ENCODE measurements at regions not wholly inside any gene's neighbourhood (a gene's known extent, or its start where the extent isn't known, plus 50 kb on each side); places are given as distances from the start of the nearest gene placed in this dataset.

DNA sequence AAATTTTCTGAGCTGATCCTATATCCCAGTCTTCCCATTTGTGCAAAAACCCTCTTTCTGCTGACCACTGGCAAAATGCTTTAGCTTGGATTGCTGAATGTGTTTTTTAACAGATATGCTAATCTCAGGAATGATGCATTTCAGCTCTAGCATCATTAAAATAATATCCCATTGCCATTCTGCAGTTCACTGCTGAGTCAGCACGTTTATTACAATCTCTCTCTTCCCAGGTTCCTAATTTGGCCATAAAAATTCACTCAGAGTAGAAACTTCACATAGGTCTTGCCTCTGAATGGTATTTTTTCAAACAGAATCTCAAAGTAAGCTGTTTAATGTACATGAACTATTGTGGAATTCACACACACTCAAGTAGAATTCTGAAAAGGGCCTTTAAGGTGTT, 509.6 kb upstream of the SUCLG2 start:
- TF ChIP-seq TP53 (CRISPR knock-in tag; IDR thresholded peaks at IDR 0.05) (no peak), BHLHE40 (IDR thresholded peaks at IDR 0.05; ENCODE audit: low read depth, low read length) (no peak), JUN (IDR thresholded peaks at IDR 0.05) (no peak), HOXA7 (CRISPR knock-in tag; IDR thresholded peaks at IDR 0.05) (no peak), POLR2A (IDR thresholded peaks at IDR 0.05; ENCODE audit: low read length) (no peak), SMC3 (IDR thresholded peaks at IDR 0.05) (no peak), CHD2 (IDR thresholded peaks at IDR 0.05; ENCODE audit: low read length, partially characterized antibody) (no peak), PHF8 (IDR thresholded peaks at IDR 0.05; ENCODE audit: borderline replicate concordance, low read depth) (no peak), MYC (IDR thresholded peaks at IDR 0.05; ENCODE audit: borderline replicate concordance, low read length) (no peak)
- TF ChIP-seq, protein P1, sequence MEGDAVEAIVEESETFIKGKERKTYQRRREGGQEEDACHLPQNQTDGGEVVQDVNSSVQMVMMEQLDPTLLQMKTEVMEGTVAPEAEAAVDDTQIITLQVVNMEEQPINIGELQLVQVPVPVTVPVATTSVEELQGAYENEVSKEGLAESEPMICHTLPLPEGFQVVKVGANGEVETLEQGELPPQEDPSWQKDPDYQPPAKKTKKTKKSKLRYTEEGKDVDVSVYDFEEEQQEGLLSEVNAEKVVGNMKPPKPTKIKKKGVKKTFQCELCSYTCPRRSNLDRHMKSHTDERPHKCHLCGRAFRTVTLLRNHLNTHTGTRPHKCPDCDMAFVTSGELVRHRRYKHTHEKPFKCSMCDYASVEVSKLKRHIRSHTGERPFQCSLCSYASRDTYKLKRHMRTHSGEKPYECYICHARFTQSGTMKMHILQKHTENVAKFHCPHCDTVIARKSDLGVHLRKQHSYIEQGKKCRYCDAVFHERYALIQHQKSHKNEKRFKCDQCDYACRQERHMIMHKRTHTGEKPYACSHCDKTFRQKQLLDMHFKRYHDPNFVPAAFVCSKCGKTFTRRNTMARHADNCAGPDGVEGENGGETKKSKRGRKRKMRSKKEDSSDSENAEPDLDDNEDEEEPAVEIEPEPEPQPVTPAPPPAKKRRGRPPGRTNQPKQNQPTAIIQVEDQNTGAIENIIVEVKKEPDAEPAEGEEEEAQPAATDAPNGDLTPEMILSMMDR (IDR thresholded peaks at IDR 0.05) = no peak
- TF ChIP-seq, protein P2, sequence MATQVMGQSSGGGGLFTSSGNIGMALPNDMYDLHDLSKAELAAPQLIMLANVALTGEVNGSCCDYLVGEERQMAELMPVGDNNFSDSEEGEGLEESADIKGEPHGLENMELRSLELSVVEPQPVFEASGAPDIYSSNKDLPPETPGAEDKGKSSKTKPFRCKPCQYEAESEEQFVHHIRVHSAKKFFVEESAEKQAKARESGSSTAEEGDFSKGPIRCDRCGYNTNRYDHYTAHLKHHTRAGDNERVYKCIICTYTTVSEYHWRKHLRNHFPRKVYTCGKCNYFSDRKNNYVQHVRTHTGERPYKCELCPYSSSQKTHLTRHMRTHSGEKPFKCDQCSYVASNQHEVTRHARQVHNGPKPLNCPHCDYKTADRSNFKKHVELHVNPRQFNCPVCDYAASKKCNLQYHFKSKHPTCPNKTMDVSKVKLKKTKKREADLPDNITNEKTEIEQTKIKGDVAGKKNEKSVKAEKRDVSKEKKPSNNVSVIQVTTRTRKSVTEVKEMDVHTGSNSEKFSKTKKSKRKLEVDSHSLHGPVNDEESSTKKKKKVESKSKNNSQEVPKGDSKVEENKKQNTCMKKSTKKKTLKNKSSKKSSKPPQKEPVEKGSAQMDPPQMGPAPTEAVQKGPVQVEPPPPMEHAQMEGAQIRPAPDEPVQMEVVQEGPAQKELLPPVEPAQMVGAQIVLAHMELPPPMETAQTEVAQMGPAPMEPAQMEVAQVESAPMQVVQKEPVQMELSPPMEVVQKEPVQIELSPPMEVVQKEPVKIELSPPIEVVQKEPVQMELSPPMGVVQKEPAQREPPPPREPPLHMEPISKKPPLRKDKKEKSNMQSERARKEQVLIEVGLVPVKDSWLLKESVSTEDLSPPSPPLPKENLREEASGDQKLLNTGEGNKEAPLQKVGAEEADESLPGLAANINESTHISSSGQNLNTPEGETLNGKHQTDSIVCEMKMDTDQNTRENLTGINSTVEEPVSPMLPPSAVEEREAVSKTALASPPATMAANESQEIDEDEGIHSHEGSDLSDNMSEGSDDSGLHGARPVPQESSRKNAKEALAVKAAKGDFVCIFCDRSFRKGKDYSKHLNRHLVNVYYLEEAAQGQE (IDR thresholded peaks at IDR 0.05) = no peak
- TF ChIP-seq, protein P3, sequence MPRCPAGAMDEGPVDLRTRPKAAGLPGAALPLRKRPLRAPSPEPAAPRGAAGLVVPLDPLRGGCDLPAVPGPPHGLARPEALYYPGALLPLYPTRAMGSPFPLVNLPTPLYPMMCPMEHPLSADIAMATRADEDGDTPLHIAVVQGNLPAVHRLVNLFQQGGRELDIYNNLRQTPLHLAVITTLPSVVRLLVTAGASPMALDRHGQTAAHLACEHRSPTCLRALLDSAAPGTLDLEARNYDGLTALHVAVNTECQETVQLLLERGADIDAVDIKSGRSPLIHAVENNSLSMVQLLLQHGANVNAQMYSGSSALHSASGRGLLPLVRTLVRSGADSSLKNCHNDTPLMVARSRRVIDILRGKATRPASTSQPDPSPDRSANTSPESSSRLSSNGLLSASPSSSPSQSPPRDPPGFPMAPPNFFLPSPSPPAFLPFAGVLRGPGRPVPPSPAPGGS (IDR thresholded peaks at IDR 0.05) = no peak

Data from A549 (cell line).